ENCODE measurements at regions not wholly inside any gene's neighbourhood (a gene's known extent, or its start where the extent isn't known, plus 50 kb on each side); places are given as distances from the start of the nearest gene placed in this dataset.

- no peak for DNase-seq
- H3K27me3 ChIP-seq (ENCODE audit: insufficient read depth), result no peaks in the 10 kb centered on the region
- no peak overlapping the region for H3K4me3 ChIP-seq (ENCODE audit: low read depth in 2 of 2, low read length in 1 of 2)
- H3K27ac ChIP-seq (ENCODE audit: low read depth in 2 of 2, low read length in 1 of 2), result no peak overlapping the region
- CTCF ChIA-PET, result no interaction called here
- H3F3A ChIP-seq (replicated peaks; ENCODE audit: insufficient read depth), result no peaks in the 10 kb centered on the region
- H3K9me3 ChIP-seq, result no peaks in the 10 kb centered on the region
- no peak overlapping the region for H3K4me2 ChIP-seq
- POLR2A ChIA-PET, result no interaction called here
- WGBS (ENCODE audit: low lambda C conversion rate), result 39% methylated on average over 3 of the region's 3 CpGs
- no peaks in the 10 kb centered on the region for H3K36me3 ChIP-seq (replicated peaks in 1 of 2; ENCODE audit: control insufficient read depth in 1 of 2, insufficient read depth in 2 of 2, low read length in 1 of 2)
- H2AFZ ChIP-seq (ENCODE audit: low read depth), result no peak overlapping the region
- no peaks in the 10 kb centered on the region for H3K9me2 ChIP-seq
- H4K20me1 ChIP-seq (ENCODE audit: insufficient read depth), result no peaks in the 10 kb centered on the region
- TF ChIP-seq JUND (IDR thresholded peaks at IDR 0.05), result no peak
- no peak for TF ChIP-seq POLR2AphosphoS5 (IDR thresholded peaks at IDR 0.05; ENCODE audit: low read depth, low read length)
- no peak for TF ChIP-seq RXRA (IDR thresholded peaks at IDR 0.05; ENCODE audit: borderline replicate concordance, low read depth)
- TF ChIP-seq, protein P1, sequence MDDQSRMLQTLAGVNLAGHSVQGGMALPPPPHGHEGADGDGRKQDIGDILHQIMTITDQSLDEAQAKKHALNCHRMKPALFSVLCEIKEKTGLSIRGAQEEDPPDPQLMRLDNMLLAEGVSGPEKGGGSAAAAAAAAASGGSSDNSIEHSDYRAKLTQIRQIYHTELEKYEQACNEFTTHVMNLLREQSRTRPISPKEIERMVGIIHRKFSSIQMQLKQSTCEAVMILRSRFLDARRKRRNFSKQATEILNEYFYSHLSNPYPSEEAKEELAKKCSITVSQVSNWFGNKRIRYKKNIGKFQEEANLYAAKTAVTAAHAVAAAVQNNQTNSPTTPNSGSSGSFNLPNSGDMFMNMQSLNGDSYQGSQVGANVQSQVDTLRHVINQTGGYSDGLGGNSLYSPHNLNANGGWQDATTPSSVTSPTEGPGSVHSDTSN (IDR thresholded peaks at IDR 0.05), result no peak
- no peak for TF ChIP-seq MAX (IDR thresholded peaks at IDR 0.05; ENCODE audit: low read depth)
- TF ChIP-seq EP300 (IDR thresholded peaks at IDR 0.05; ENCODE audit: borderline replicate concordance in 1 of 2, low read depth in 1 of 2, low read length in 1 of 2), result no peak
- no peak for TF ChIP-seq TCF12 (IDR thresholded peaks at IDR 0.05)
- TF ChIP-seq USF1 (IDR thresholded peaks at IDR 0.05; ENCODE audit: borderline replicate concordance, low read depth), result no peak
- TF ChIP-seq RFX5 (IDR thresholded peaks at IDR 0.05; ENCODE audit: low read length), result no peak
- no peak for TF ChIP-seq FOXJ3 (CRISPR knock-in tag; IDR thresholded peaks at IDR 0.05)
- H3K9ac ChIP-seq, result no peak overlapping the region
- H3K79me2 ChIP-seq (ENCODE audit: insufficient read depth), result no peaks in the 10 kb centered on the region
- H3K4me1 ChIP-seq (ENCODE audit: control insufficient read depth in 1 of 2, insufficient read depth in 2 of 2, low read depth in 1 of 2, low read length in 1 of 2), result no peaks in the 10 kb centered on the region
Measured at GRCh38 chr16:59327894-59328293, 593.8 kb upstream of the GOT2 start.

GRCh38 chr16:59326955-59327354 is 592.8 kb upstream of the GOT2 start:
- no peak overlapping the region for H3K4me3 ChIP-seq (ENCODE audit: low read depth in 2 of 2, low read length in 1 of 2)
- no peaks in the 10 kb centered on the region for H3K36me3 ChIP-seq (replicated peaks in 1 of 2; ENCODE audit: control insufficient read depth in 1 of 2, insufficient read depth in 2 of 2, low read length in 1 of 2)
- WGBS (ENCODE audit: low lambda C conversion rate), result 25% methylated on average over 2 of the region's 2 CpGs
- DNase-seq, result no peak
- no peak overlapping the region for H2AFZ ChIP-seq (ENCODE audit: low read depth)
- H3K9me2 ChIP-seq, result no peaks in the 10 kb centered on the region
- ChIA-PET CTCF (no interaction called here), POLR2A (no interaction called here)
- no peaks in the 10 kb centered on the region for H3K79me2 ChIP-seq (ENCODE audit: insufficient read depth)
- no peak overlapping the region for H3K9ac ChIP-seq
- H3K27me3 ChIP-seq (ENCODE audit: insufficient read depth), result no peaks in the 10 kb centered on the region
- no peak overlapping the region for H3K4me2 ChIP-seq
- no peaks in the 10 kb centered on the region for H3K9me3 ChIP-seq
- H3K4me1 ChIP-seq (ENCODE audit: control insufficient read depth in 1 of 2, insufficient read depth in 2 of 2, low read depth in 1 of 2, low read length in 1 of 2), result no peaks in the 10 kb centered on the region
- TF ChIP-seq CTCF (IDR thresholded peaks at IDR 0.05) (no peak), TAF1 (IDR thresholded peaks at IDR 0.05; ENCODE audit: borderline replicate concordance, low read depth, low read length) (no peak)
- H3K27ac ChIP-seq (ENCODE audit: low read depth in 2 of 2, low read length in 1 of 2), result no peak overlapping the region
- H4K20me1 ChIP-seq (ENCODE audit: insufficient read depth), result no peaks in the 10 kb centered on the region
- no peaks in the 10 kb centered on the region for H3F3A ChIP-seq (replicated peaks; ENCODE audit: insufficient read depth)

Measured in SK-N-SH (cell line).